ENCODE measurements at regions not wholly inside any gene's neighbourhood (a gene's known extent, or its start where the extent isn't known, plus 50 kb on each side); places are given as distances from the start of the nearest gene placed in this dataset.

- Histone ChIP-seq H3K9me3 (no peaks in the 10 kb centered on the region), H3K4me1 (peaks cover 0 to 48% (median under 1%) of the 10 kb centered on the region in 4 donors), H3K36me3 (no peaks in the 10 kb centered on the region), H3K27ac (peak overlapping the region in 1 of 5 donors; percentile 25), H3K27me3 (no peaks in the 10 kb centered on the region), H3K4me3 (no peak overlapping the region)
- DNase-seq = no peak
- intact Hi-C loops (cut with DNase I; ENCODE audit: low total_unique reads) = no loop called here
- no peak for TF ChIP-seq POLR2A (IDR thresholded peaks at IDR 0.05)
- no peak for TF ChIP-seq EP300 (IDR thresholded peaks at IDR 0.05)
- TF ChIP-seq POLR2AphosphoS5 (IDR thresholded peaks at IDR 0.05) = no peak
- TF ChIP-seq CTCF (IDR thresholded peaks at IDR 0.05) = no peak
- 90 to 96% (median 92%) methylated on average over 2 of the region's 2 CpGs for WGBS, 5 donors
Measured at GRCh38 chr6:56770011-56770520, 127.4 kb upstream of the DST start.

- WGBS, 5 donors = 63 to 72% (median 67%) methylated on average over 4 of the region's 4 CpGs
- H3K27me3 ChIP-seq = no peaks in the 10 kb centered on the region
- no peak overlapping the region for H3K4me3 ChIP-seq
- intact Hi-C loops (cut with DNase I; ENCODE audit: low total_unique reads) = no loop called here
- H3K4me1 ChIP-seq = peaks cover 4 to 62% (median 13%) of the 10 kb centered on the region in 4 donors
- DNase-seq = no peak
- H3K27ac ChIP-seq = no peak overlapping the region
- TF ChIP-seq CTCF (IDR thresholded peaks at IDR 0.05) (no peak), POLR2AphosphoS5 (IDR thresholded peaks at IDR 0.05) (no peak), EP300 (IDR thresholded peaks at IDR 0.05) (no peak), POLR2A (IDR thresholded peaks at IDR 0.05) (no peak)
- no peaks in the 10 kb centered on the region for H3K9me3 ChIP-seq
- no peaks in the 10 kb centered on the region for H3K36me3 ChIP-seq
Measured at GRCh38 chr6:56767892-56768531, 125.3 kb upstream of the DST start.

GRCh38 chr6:56767435-56767834 lies 124.7 kb upstream of the DST start:
- TF ChIP-seq POLR2AphosphoS5 (IDR thresholded peaks at IDR 0.05) (no peak), EP300 (IDR thresholded peaks at IDR 0.05) (no peak), CTCF (IDR thresholded peaks at IDR 0.05) (no peak), POLR2A (IDR thresholded peaks at IDR 0.05) (no peak)
- intact Hi-C loops (cut with DNase I; ENCODE audit: low total_unique reads) = no loop called here
- Histone ChIP-seq H3K27ac (no peak overlapping the region), H3K9me3 (no peaks in the 10 kb centered on the region), H3K27me3 (no peaks in the 10 kb centered on the region), H3K36me3 (no peaks in the 10 kb centered on the region), H3K4me3 (no peak overlapping the region), H3K4me1 (peaks cover 4 to 57% (median 13%) of the 10 kb centered on the region in 4 donors)
- 93 to 95% (median 94%) methylated on average over 7 of the region's 7 CpGs for WGBS, 5 donors
- no peak for DNase-seq

- DNase-seq = no peak
- Histone ChIP-seq H3K9me3 (no peaks in the 10 kb centered on the region), H3K4me3 (no peak overlapping the region), H3K27ac (no peak overlapping the region), H3K27me3 (no peaks in the 10 kb centered on the region), H3K4me1 (peaks cover 4 to 54% (median 13%) of the 10 kb centered on the region in 4 donors), H3K36me3 (no peaks in the 10 kb centered on the region)
- 75 to 96% (median 90%) methylated on average over 1 of the region's 1 CpG for WGBS, 5 donors
- intact Hi-C loops (cut with DNase I; ENCODE audit: low total_unique reads) = no loop called here
- TF ChIP-seq POLR2A (IDR thresholded peaks at IDR 0.05) (no peak), EP300 (IDR thresholded peaks at IDR 0.05) (no peak), POLR2AphosphoS5 (IDR thresholded peaks at IDR 0.05) (no peak), CTCF (IDR thresholded peaks at IDR 0.05) (no peak)
Measured at GRCh38 chr6:56766806-56767178, 124.1 kb upstream of the DST start.
